CD4-positive, CD25-positive, alpha-beta regulatory T cell (primary cell): ENCODE measurements at regions not wholly inside any gene's neighbourhood (a gene's known extent, or its start where the extent isn't known, plus 50 kb on each side); places are given as distances from the start of the nearest gene placed in this dataset.

ENCODE experiments used
- ATAC-seq, 2 donors: fragments of 150-1000 bp; cut with Tn5 transposase; one replicate each; pipeline ENCODE4 v1.10.0; 2021; ENCODE audit warnings: low read depth in 2 of 2, moderate number of reproducible peaks in 2 of 2, moderate library complexity in 1 of 2
- DNase-seq, 3 donors: peaks; one replicate each; pipeline versions ENCODE4 v3.0.0 to v3.0.0-alpha.2; 2012 to 2022; ENCODE audit warnings: mixed read lengths in 1 of 3
- H3K27ac ChIP-seq: one replicate; pipeline ENCODE4 v1.7.0; 2013; ENCODE audit warnings: mild to moderate bottlenecking, low read length; ENCODE audit not compliant: insufficient read depth, poor library complexity, severe bottlenecking
- H3K27me3 ChIP-seq: one replicate; pipeline ENCODE4 v1.7.0; 2013; ENCODE audit warnings: low read length; ENCODE audit not compliant: control insufficient read depth, insufficient read depth
- H3K36me3 ChIP-seq: one replicate; pipeline ENCODE4 v1.7.0; 2013; ENCODE audit warnings: mild to moderate bottlenecking, low read length, moderate library complexity; ENCODE audit not compliant: control insufficient read depth, insufficient read depth
- H3K4me1 ChIP-seq: 2 replicates; pipeline ENCODE4 v1.7.0; 2013; ENCODE audit warnings: mild to moderate bottlenecking, low read length; ENCODE audit not compliant: insufficient read depth, control insufficient read depth, poor library complexity, severe bottlenecking
- H3K4me3 ChIP-seq: one replicate; pipeline ENCODE4 v1.7.0; 2013; ENCODE audit warnings: low read depth, mild to moderate bottlenecking, low read length, moderate library complexity
- H3K9me3 ChIP-seq, 2 experiments: 1 replicate in 1 of 2; 2 replicates in 1 of 2; pipeline ENCODE4 v1.7.0; 2013; ENCODE audit warnings: low read length in 2 of 2, mild to moderate bottlenecking in 1 of 2, moderate library complexity in 1 of 2; ENCODE audit not compliant: control insufficient read depth in 2 of 2
- H3K27ac Mint-ChIP-seq, 3 donors: one replicate each; pipeline ENCODE4 v1.8.0; 2020 to 2022; ENCODE audit warnings: mild to moderate bottlenecking in 3 of 3, mixed read lengths in 3 of 3, moderate library complexity in 2 of 3
- H3K27me3 Mint-ChIP-seq: one replicate; pipeline ENCODE4 v1.8.0; 2022; ENCODE audit warnings: mild to moderate bottlenecking, mixed read lengths
- H3K36me3 Mint-ChIP-seq: one replicate; pipeline ENCODE4 v1.8.0; 2020; ENCODE audit warnings: mixed read lengths
- H3K4me1 Mint-ChIP-seq, 4 donors: one replicate each; pipeline ENCODE4 v1.8.0; 2020 to 2022; ENCODE audit warnings: mixed read lengths in 4 of 4, mild to moderate bottlenecking in 1 of 4
- H3K4me3 Mint-ChIP-seq, 4 donors: one replicate each; pipeline ENCODE4 v1.8.0; 2020 to 2022; ENCODE audit warnings: mild to moderate bottlenecking in 4 of 4, mixed read lengths in 4 of 4, moderate library complexity in 3 of 4
- H3K9me3 Mint-ChIP-seq, 7 donors: one replicate each; pipeline ENCODE4 v1.8.0; 2020 to 2022; ENCODE audit warnings: mixed read lengths in 7 of 7, mild to moderate bottlenecking in 3 of 7, moderate library complexity in 2 of 7

DNA sequence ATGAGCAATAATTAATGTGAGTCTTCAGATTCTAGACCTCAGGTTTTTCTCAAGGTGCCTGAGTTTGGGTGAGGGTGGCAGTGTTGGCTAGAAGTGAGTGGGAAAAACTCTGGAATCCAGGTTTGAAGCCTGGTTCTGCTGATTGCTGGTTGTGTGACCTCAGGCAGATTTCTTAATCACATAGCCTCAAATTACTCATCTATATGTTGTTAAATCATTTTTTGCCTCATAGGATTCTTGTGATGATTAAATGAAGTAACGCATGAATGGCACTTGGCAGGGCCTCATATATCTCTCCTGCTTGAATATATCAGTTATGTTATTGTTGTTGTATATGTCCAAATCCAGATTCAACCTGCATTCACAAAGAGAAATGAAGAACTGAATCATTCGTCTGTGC is 60.5 kb downstream of the NR2F2 start:
- H3K36me3 ChIP-seq, result no peaks in the 10 kb centered on the region
- no peaks in the 10 kb centered on the region for H3K36me3 Mint-ChIP-seq
- no peaks in the 10 kb centered on the region for H3K27me3 ChIP-seq
- H3K9me3 Mint-ChIP-seq, result peaks cover 0 to 8% (median 3%) of the 10 kb centered on the region in 7 donors
- H3K4me1 Mint-ChIP-seq, result no peaks in the 10 kb centered on the region
- H3K4me3 ChIP-seq, result no peak overlapping the region
- ATAC-seq (no peak), DNase-seq (no peak)
- no peak overlapping the region for H3K27ac Mint-ChIP-seq
- no peak overlapping the region for H3K27ac ChIP-seq
- H3K4me3 Mint-ChIP-seq, result no peak overlapping the region
- H3K9me3 ChIP-seq, result no peaks in the 10 kb centered on the region
- no peaks in the 10 kb centered on the region for H3K4me1 ChIP-seq
- H3K27me3 Mint-ChIP-seq, result no peaks in the 10 kb centered on the region

DNA sequence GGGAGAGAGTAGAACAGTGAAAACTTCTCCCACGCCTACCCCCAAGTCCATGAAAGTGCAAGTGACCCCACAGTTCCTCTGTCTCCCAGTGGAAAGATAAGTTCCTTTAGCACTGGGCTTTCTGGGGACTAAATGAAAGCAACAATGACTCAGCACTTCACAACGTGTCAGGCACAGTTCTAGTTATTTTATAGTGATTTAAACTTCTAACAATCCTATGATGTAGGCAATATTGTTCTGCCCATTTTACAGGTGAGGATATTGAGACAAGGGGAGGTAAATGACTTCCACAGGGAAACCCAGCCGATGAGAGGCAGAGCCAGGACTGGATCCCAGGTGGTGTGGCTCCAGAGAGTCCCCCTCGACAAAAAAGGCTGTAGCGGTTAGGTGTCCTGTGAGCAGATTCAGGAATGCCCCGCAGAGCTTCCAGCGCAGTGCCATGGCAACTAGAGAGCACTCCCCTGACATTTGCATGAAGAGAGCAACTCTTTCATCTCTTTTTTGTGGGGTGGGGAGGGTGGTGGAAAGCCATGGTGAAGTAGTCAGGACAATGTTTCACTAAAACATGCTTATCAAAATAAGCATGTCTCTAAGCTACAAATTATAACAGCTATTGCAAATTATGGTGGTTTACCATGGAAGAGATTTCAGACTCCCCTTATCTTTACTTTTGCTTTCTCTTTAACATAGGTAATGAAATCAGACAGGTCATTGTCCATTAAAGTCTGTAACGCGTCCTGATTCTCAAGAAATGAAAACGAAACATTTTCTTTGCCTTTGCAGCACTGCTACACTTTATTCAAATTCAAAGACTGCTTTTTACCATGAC is 62.1 kb downstream of the NR2F2 start:
- H3K27ac Mint-ChIP-seq, result no peak overlapping the region
- peaks cover 0 to 8% (median 3%) of the 10 kb centered on the region in 7 donors for H3K9me3 Mint-ChIP-seq
- Histone ChIP-seq H3K4me3 (no peak overlapping the region), H3K9me3 (no peaks in the 10 kb centered on the region), H3K27me3 (no peaks in the 10 kb centered on the region), H3K36me3 (no peaks in the 10 kb centered on the region), H3K4me1 (no peaks in the 10 kb centered on the region), H3K27ac (no peak overlapping the region)
- no peak for DNase-seq
- ATAC-seq, result no peak
- H3K36me3 Mint-ChIP-seq, result no peaks in the 10 kb centered on the region
- H3K4me3 Mint-ChIP-seq, result no peak overlapping the region
- H3K4me1 Mint-ChIP-seq, result no peaks in the 10 kb centered on the region
- H3K27me3 Mint-ChIP-seq, result no peaks in the 10 kb centered on the region

DNA sequence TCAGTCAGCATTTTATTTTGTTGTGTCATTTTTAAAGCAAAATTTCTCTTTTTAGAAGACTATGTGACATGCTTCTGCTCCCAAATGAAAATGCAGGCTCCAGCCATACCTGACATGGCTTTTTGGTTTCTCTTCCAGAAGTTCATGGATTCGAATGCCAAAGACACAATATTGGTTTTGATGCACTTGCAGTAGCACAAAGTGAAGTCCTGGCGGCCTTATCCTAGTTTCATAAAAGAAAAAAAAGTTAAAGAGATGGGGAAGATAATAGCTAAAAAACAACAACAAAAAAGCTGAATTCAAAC is 62.7 kb downstream of the NR2F2 start:
- no peak for ATAC-seq
- Mint-ChIP-seq H3K27ac (no peak overlapping the region), H3K4me3 (no peak overlapping the region), H3K36me3 (no peaks in the 10 kb centered on the region), H3K27me3 (no peaks in the 10 kb centered on the region), H3K9me3 (peaks cover 0 to 10% (median 3%) of the 10 kb centered on the region in 7 donors), H3K4me1 (no peaks in the 10 kb centered on the region)
- H3K4me3 ChIP-seq, result no peak overlapping the region
- DNase-seq, result no peak
- H3K4me1 ChIP-seq, result no peaks in the 10 kb centered on the region
- no peak overlapping the region for H3K27ac ChIP-seq
- no peaks in the 10 kb centered on the region for H3K9me3 ChIP-seq
- no peaks in the 10 kb centered on the region for H3K36me3 ChIP-seq
- no peaks in the 10 kb centered on the region for H3K27me3 ChIP-seq

DNA sequence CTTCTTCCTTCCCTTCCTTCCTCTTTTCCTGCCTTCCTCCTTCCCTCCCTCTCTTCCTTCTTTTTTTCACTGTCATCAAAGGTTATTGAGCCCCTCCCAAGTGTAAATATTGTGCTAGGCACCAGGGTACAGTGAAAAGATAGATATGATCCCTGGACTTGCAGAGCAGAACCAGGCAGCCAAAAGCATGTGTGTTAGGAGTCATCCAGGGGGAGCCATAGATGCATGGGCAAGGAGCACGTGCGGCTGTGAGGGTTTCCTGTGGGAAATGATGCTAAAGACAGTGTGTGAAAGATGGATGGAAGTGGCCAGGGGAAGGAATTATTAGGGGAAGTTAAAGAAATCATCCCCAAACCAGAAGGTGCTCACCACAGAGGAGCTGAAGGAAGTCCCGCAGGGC is 65.2 kb downstream of the NR2F2 start:
- H3K4me1 Mint-ChIP-seq, result no peaks in the 10 kb centered on the region
- Histone ChIP-seq H3K27me3 (no peaks in the 10 kb centered on the region), H3K27ac (no peak overlapping the region), H3K4me3 (no peak overlapping the region), H3K4me1 (no peaks in the 10 kb centered on the region), H3K36me3 (no peaks in the 10 kb centered on the region), H3K9me3 (no peaks in the 10 kb centered on the region)
- ATAC-seq (no peak), DNase-seq (no peak)
- no peak overlapping the region for H3K4me3 Mint-ChIP-seq
- H3K27ac Mint-ChIP-seq, result no peak overlapping the region
- no peaks in the 10 kb centered on the region for H3K27me3 Mint-ChIP-seq
- H3K36me3 Mint-ChIP-seq, result no peaks in the 10 kb centered on the region
- peaks cover 0 to 6% (median 3%) of the 10 kb centered on the region in 7 donors for H3K9me3 Mint-ChIP-seq

DNA sequence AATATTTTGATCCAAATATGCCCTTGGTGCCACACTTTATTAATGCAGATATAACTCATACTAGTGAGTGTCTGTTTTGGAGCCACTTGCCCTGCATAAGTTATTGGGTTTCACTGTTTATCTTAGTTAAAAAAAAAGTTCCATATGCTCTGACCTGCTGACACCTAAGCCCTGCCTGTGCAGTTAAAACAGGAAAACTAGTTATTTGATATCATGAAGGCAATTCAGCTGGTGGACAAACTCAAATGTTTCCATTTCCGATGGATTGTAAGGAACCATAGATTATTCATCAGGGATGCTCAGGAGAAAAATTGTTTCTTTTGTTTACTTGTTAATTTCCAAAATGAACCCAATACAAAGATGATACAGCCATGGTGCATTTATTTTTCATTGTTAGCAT is 68.3 kb downstream of the NR2F2 start:
- no peaks in the 10 kb centered on the region for H3K27me3 Mint-ChIP-seq
- no peaks in the 10 kb centered on the region for H3K9me3 ChIP-seq
- H3K36me3 ChIP-seq, result no peaks in the 10 kb centered on the region
- DNase-seq (no peak), ATAC-seq (no peak)
- H3K4me1 ChIP-seq, result no peaks in the 10 kb centered on the region
- no peak overlapping the region for H3K27ac ChIP-seq
- H3K36me3 Mint-ChIP-seq, result no peaks in the 10 kb centered on the region
- no peaks in the 10 kb centered on the region for H3K4me1 Mint-ChIP-seq
- H3K27me3 ChIP-seq, result no peaks in the 10 kb centered on the region
- H3K4me3 Mint-ChIP-seq, result no peak overlapping the region
- H3K4me3 ChIP-seq, result no peak overlapping the region
- no peak overlapping the region for H3K27ac Mint-ChIP-seq
- H3K9me3 Mint-ChIP-seq, result peaks cover 0 to 4% (median 2%) of the 10 kb centered on the region in 7 donors

DNA sequence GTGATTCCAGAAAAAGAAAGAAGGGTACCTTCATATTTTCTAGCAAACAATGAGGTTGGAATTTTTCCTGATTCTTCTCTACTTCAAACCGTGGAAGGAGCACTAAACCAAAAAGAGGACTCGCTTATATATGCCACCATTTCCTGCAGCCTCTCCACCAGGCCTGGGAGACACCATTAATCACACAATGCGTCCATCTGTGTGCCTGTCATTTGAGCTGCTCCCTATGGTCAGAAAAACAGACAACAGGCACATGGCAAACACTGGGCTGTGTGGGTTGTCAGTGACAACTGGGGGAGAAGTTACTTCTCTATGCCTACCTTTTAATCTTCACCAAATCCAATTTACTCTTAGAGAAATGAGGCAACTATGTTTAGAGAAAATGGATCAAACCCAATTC is 71.9 kb downstream of the NR2F2 start:
- H3K4me3 Mint-ChIP-seq, result no peak overlapping the region
- no peaks in the 10 kb centered on the region for H3K36me3 Mint-ChIP-seq
- no peaks in the 10 kb centered on the region for H3K4me1 Mint-ChIP-seq
- no peak for DNase-seq
- H3K4me1 ChIP-seq, result no peaks in the 10 kb centered on the region
- no peak overlapping the region for H3K27ac Mint-ChIP-seq
- peaks cover 18% of the 10 kb centered on the region for H3K27me3 Mint-ChIP-seq
- no peak overlapping the region for H3K27ac ChIP-seq
- H3K27me3 ChIP-seq, result no peaks in the 10 kb centered on the region
- ATAC-seq, result no peak
- H3K9me3 Mint-ChIP-seq, result peaks cover 0 to 3% (median 0%) of the 10 kb centered on the region in 7 donors
- H3K36me3 ChIP-seq, result no peaks in the 10 kb centered on the region
- H3K4me3 ChIP-seq, result no peak overlapping the region
- no peaks in the 10 kb centered on the region for H3K9me3 ChIP-seq

DNA sequence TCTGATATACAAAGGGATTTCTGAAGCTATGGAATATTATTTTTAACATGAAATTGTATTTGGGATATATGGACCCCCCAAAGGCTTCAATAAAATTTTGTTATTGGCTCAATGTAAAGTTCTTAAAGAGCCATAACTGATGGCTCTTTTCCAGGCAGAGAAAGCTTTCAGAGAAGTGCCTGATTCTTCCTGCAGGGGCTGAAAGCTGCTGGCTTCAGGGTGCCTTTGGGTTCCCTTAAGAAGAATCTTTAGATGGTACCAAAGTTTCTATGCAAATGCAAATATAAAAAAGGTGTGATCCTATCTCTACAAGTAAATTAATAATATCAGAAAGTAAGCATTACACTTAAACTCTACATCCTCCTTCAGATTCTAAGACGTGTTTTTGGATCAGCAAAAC is 72.6 kb downstream of the NR2F2 start:
- H3K9me3 Mint-ChIP-seq, result peaks cover 0 to 3% (median 0%) of the 10 kb centered on the region in 7 donors
- Histone ChIP-seq H3K9me3 (no peaks in the 10 kb centered on the region), H3K27ac (no peak overlapping the region), H3K4me3 (no peak overlapping the region), H3K27me3 (peaks cover 4% of the 10 kb centered on the region), H3K4me1 (no peaks in the 10 kb centered on the region), H3K36me3 (no peaks in the 10 kb centered on the region)
- H3K27ac Mint-ChIP-seq, result no peak overlapping the region
- H3K36me3 Mint-ChIP-seq, result no peaks in the 10 kb centered on the region
- H3K27me3 Mint-ChIP-seq, result peaks cover 21% of the 10 kb centered on the region
- ATAC-seq, result no peak
- no peak overlapping the region for H3K4me3 Mint-ChIP-seq
- DNase-seq, result no peak
- H3K4me1 Mint-ChIP-seq, result no peaks in the 10 kb centered on the region

DNA sequence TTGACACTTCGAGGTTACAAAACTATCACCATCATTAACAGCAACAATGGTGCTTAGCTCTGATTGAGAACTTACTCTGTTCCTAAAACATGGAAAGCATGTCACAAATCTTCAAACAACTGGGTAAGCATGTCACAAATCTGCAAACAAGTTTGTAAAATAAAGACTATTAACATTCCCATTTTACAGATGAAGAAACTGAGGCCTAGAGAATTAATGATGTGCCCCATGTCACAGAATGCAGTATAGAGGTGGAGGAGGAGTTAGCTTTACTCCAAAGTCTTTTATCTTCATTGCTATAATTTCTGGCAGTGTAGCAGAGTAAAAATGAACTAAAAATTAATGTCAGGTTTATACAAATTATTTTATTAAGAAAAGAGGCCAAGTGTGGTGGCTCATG is 73.4 kb downstream of the NR2F2 start:
- no peaks in the 10 kb centered on the region for H3K9me3 ChIP-seq
- no peaks in the 10 kb centered on the region for H3K36me3 Mint-ChIP-seq
- ATAC-seq (no peak), DNase-seq (no peak)
- H3K9me3 Mint-ChIP-seq, result peaks cover 0 to 3% (median 0%) of the 10 kb centered on the region in 7 donors
- H3K4me3 Mint-ChIP-seq, result no peak overlapping the region
- H3K4me3 ChIP-seq, result no peak overlapping the region
- H3K4me1 ChIP-seq, result no peaks in the 10 kb centered on the region
- no peaks in the 10 kb centered on the region for H3K36me3 ChIP-seq
- no peak overlapping the region for H3K27ac Mint-ChIP-seq
- peaks cover 4% of the 10 kb centered on the region for H3K27me3 ChIP-seq
- no peak overlapping the region for H3K27ac ChIP-seq
- peaks cover 0 to under 1% (median 0%) of the 10 kb centered on the region in 4 donors for H3K4me1 Mint-ChIP-seq
- H3K27me3 Mint-ChIP-seq, result peaks cover 27% of the 10 kb centered on the region
